SH-SY5Y (cell line): ENCODE measurements at regions not wholly inside any gene's neighbourhood (a gene's known extent, or its start where the extent isn't known, plus 50 kb on each side); places are given as distances from the start of the nearest gene placed in this dataset.

Experiments used
- GATA2 ChIP-seq: IDR thresholded peaks from 2 replicates; pipeline ENCODE4 v1.6.1; 2011; ENCODE audit warnings: mild to moderate bottlenecking, low read depth, low read length
- GATA3 ChIP-seq: IDR thresholded peaks from 2 replicates; pipeline ENCODE4 v1.6.1; 2011; ENCODE audit warnings: low read depth, mild to moderate bottlenecking, low read length, moderate library complexity

DNA sequence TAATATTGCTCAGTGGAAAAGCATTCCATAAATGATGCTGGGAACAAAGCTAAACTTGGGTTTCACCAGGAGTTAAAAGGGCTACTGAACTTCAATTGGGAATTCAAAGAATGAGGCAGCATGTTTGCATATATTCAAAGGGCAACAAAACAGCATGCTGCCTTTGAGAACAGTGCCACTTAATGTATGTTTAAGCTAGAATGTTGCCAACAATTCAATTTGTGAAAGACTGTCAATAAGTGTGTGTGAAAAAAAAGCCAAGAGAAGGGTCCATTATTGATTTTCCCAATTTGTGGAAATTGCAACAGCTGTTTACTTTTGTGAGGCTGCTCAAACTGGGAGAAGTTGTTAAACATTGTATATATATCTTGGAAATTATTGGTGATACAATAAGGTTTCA is 701.9 kb upstream of the ACTRT1 start:
- TF ChIP-seq GATA3 (no peak), GATA2 (no peak)
